Fibroblast of peridontal ligament (primary cell): ENCODE measurements at regions not wholly inside any gene's neighbourhood (a gene's known extent, or its start where the extent isn't known, plus 50 kb on each side); places are given as distances from the start of the nearest gene placed in this dataset.

Experiments
- DNase-seq: peaks from one replicate; pipeline ENCODE4 v3.0.0-alpha.2; 2010; ENCODE audit errors: extremely low read depth

- DNase-seq, result no peak
Observed at GRCh38 chr10:8481718-8482504, 427.4 kb downstream of the GATA3 start.

DNA sequence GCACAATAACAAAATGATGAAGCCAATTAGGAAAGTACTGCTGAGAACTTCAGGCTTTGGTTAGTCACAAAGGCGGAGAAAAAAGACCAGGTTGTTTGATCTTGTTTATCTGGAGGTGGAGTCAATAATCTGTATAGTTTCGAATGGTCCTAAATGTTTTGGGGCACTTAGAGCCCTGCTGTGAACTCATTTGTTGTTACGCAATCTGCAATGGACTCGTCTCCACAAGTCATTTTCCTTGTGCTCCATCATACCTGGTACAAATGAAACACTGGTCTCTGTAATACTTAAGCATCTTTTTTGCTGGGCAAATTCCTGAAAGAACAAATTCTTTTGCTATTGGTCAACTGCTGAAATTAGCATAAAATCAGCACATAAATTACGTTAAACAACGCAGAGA is 430.5 kb downstream of the GATA3 start:
- no peak for DNase-seq

- no peak for DNase-seq
Observed at GRCh38 chr10:8487346-8487745, 432.9 kb downstream of the GATA3 start.

- no peak for DNase-seq
Observed at GRCh38 chr10:8489232-8489631, 434.7 kb downstream of the GATA3 start.

DNA sequence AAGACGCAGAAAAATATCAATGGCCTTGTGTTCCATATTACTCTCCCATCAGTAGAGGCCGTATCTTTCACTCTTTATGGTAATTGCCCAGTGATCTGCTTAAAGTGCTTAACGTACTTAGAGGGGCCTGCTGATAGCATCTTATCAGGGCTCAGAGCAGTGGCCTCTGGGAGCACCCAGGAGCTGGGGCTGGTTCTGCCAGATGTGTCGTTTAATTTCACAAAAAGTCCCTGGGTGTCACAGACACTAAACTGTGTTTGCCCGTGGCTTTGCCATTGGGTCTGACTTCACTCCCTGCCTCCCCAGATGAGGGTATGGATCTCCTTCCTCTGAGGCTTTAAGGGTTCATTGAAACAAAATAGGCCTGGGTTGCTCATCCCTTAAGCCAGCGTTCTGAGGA is 435.3 kb downstream of the GATA3 start:
- no peak for DNase-seq

DNA sequence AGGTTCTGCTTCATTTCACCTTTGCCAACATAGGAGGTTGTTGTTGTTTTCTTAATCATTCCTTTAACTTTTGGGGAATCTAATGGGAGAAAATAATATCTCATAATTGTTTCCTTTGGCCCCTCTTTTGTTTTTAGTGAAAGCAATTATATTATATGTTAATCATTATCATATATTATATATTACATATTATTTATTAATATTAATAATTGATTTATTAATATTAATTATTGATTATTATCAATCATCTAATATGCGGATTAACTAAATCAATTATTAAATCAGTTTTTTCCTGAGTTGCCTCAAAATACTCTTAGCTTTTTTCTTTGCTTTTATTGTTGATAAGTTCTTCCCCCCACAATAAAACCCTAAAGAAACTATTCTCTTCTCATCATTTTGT is 443.8 kb downstream of the GATA3 start:
- no peak for DNase-seq

- DNase-seq, result no peak
Observed at GRCh38 chr10:8498881-8499280, 444.4 kb downstream of the GATA3 start.

DNA sequence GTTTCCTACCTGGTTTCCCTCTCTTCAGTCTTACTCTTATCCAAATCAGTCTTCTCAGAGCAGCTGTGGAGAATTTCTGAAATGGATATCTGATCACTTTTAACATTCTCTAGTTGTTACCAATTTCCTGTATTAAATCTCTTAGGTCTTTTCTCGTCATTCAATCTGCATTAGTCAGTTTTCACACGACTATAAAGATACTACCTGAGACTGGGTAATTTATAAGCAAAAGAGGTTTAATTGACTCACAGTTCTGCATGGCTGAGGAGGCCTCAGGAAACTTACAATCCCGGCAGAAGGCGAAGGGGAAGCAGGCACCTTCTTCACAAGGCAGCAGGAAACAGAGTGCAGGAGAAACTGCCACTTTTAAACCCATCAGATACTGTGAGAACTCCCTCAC is 444.8 kb downstream of the GATA3 start:
- DNase-seq, result no peak

- no peak for DNase-seq
Observed at GRCh38 chr10:8499752-8500390, 445.4 kb downstream of the GATA3 start.

DNA sequence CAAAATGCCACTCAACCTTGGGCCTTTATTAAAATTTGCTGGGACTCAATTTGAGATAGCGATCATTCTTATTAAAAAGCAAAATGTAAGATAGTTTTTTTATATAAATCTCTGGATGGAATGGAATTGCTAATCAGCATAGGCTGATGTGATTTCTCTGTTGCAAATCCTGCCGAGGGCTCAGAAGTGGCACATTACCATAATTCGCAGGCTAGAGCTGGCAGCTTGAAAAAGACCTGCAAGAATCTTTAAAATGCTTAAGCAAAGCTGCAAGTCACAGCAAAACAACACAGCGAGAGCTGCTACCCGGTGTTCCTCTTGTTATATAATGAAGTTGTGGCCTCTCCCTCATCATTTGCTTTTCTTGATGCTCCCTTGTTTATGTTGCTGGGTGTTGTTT is 448.1 kb downstream of the GATA3 start:
- DNase-seq, result no peak

DNA sequence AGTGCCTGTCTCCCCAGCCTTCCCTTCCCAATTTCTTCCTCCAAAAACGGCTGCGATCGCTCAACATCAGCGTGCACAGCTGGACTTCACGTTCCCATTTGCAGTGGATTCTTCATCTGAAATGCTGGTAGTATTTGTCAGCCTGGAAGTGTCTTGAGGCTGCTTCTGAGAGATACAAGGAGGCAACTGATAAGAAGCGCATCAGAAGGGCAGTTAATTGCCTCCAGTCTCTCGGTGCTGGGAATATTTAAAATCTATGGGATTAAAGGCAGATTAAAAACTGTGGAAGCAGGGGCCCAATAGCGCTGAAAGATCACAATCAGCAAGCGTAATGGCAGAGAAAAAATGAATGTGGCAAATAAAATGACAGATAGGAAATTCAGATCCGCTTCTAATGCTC is 450.0 kb downstream of the GATA3 start:
- no peak for DNase-seq

DNA sequence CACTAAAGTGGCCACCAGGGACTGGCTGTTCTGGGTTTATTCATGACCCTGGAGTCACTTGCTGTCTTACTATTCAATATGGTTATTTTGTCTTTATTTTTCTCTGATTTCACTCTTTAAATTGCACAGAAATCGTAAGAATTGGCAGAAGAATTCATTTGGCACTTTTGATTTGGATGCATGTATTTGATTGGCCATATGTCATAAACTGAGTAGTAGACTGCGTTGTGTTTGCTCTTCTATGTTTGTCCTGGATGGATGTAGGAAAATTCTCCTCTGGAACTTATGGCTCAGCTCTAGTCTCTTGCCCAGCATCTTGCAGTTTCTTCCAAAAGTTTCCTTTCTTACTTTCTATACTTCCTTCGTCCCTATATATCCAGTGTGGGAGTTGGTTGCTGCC is 452.7 kb downstream of the GATA3 start:
- DNase-seq, result no peak

- no peak for DNase-seq
Observed at GRCh38 chr10:8508882-8509281, 454.4 kb downstream of the GATA3 start.

- DNase-seq, result no peak
Observed at GRCh38 chr10:8510471-8510870, 456.0 kb downstream of the GATA3 start.

DNA sequence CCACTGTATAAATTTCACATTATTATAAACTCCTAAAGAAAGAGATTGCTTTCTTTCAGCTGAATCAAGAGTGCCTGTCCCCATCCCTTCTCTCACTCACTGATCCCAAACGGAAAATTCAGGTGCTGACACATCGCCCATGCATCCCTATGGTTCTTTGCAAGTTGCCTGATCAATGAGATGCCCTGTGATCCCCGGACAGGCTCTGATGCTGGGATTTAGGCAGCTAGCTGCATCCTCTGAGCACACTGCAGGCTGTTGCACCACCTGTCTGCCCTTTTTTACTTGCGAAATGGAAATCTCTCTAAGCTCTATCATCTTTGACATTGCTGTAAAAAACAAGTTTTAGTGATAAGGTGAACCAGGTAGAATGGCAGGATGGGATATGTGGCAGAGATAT is 456.5 kb downstream of the GATA3 start:
- DNase-seq, result no peak

DNA sequence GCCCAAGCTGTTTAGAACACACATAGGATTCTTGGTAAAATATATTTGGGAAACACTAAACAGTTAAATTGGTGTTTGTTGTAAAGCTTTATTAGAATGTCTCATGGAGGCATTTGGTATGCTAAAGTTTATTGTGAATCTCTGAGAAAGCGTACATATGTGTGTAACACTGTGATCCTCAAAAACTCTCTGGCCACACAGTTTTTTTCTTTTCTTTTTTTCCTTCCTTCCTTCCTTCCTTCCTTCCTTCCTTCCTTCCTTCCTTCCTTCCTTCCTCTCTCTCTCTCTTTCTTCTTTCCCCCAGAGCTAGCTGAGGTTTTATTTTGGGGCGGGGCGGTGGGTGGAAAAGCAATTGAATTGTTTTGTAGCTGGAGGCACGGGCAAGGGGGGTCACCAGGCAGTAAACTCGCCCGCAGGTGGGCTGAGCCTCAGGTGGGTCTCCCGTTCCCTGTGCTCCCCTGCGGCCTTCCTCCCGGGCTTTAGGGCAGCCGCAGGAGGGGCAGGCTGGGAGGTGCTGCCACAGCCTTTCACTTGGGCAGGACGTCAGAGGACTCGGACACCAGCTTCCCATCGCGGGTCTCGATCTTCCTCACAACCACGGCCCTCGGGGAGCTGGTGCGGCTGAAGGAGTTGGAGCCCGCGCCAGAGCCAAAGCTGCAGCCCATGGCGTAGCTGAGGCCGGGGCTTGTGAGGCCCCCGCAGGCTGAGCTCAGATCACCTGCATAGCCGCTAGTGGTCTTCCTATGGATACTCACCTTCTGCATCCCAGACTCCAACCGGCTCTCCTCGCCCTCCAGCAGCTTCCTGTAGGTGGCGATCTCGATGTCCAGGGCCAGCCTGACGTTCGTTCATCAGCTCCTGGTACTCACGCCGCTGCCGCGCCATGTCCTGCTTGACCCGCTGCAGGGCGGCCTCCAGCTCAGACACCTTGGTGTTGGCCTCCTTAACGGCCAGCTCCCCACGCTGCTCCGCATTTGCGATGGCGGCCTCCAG is 459.0 kb downstream of the GATA3 start:
- DNase-seq, result no peak

DNA sequence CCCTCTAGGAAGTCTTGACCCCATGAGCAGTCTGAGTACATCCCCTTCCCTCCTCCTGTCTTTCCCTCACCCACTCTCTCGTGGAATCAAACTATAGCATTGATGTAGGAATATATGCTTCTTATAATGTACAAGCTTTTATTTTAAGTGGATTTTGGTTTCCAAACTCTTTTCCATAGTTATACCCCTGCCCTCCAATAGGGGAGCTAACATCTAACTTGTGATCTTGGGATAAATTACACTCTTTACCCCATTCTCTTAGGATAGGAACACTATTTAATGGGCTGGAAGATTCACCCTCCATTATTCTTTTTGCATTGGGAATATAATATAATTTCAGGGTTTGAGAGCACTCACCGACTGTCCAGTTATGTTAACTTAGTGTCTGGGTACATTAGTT is 465.9 kb downstream of the GATA3 start:
- DNase-seq, result no peak

- DNase-seq, result no peak
Observed at GRCh38 chr10:8527773-8528172, 473.3 kb downstream of the GATA3 start.

- DNase-seq, result no peak
Observed at GRCh38 chr10:8531116-8531515, 476.6 kb downstream of the GATA3 start.

- DNase-seq, result no peak
Observed at GRCh38 chr10:8532647-8533046, 478.2 kb downstream of the GATA3 start.

DNA sequence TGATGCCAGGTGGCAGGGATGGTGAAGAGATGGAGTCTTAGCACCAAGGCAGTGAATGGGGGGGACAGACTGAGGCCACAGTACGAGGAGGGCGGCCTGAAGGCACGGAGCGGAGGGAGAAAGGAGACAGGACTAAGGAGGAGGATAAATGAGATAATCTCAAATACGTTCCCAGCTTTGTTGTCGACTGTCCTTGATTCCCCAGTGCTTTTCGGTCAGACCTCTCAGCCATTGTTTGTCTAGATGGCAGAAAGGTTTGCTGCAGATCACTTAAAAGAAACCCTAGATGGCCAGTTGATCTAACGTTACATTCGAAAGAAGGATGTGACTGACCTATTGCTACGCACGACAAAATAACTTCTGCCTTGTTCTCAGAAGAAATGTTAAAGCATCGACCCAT is 479.0 kb downstream of the GATA3 start:
- no peak for DNase-seq

GRCh38 chr10:8534096-8534495 is 479.6 kb downstream of the GATA3 start:
- no peak for DNase-seq
